ENCODE measurements at regions not wholly inside any gene's neighbourhood (a gene's known extent, or its start where the extent isn't known, plus 50 kb on each side); places are given as distances from the start of the nearest gene placed in this dataset.
"Not testable (repeated sequence)": the region's sequence is repeated elsewhere in the genome, so short reads cannot be mapped to it uniquely, and the experiment has no call there.

- no peak for DNase-seq (ENCODE audit: low read depth)
Observed at GRCh38 chr13:43946281-43946680, 66.6 kb downstream of the LACC1 start.

GRCh38 chr13:43947897-43948458, 68.3 kb downstream of the LACC1 start:
- DNase-seq (ENCODE audit: low read depth): no peak

GRCh38 chr13:43953370-43953769, 73.7 kb downstream of the LACC1 start:
- no peak for DNase-seq (ENCODE audit: low read depth)

GRCh38 chr13:43956975-43957374, 77.3 kb downstream of the LACC1 start:
- not testable (repeated sequence) for DNase-seq (ENCODE audit: low read depth)

- no peak for DNase-seq (ENCODE audit: low read depth)
Observed at GRCh38 chr13:43959291-43959690, 79.6 kb downstream of the LACC1 start.

- DNase-seq (ENCODE audit: low read depth): no peak
Observed at GRCh38 chr13:43961909-43962308, 82.2 kb downstream of the LACC1 start.

- no peak for DNase-seq (ENCODE audit: low read depth)
Observed at GRCh38 chr13:43963726-43964125, 84.0 kb downstream of the LACC1 start.

GRCh38 chr13:43964698-43965458, 85.2 kb downstream of the LACC1 start:
- DNase-seq (ENCODE audit: low read depth): no peak

- no peak for DNase-seq (ENCODE audit: low read depth)
Observed at GRCh38 chr13:43965459-43965845, 85.7 kb downstream of the LACC1 start.

GRCh38 chr13:43968251-43968942, 88.7 kb downstream of the LACC1 start:
- DNase-seq (ENCODE audit: low read depth): not testable (repeated sequence)

GRCh38 chr13:43968943-43969690, 89.4 kb downstream of the LACC1 start:
- DNase-seq (ENCODE audit: low read depth): not testable (repeated sequence)

- not testable (repeated sequence) for DNase-seq (ENCODE audit: low read depth)
Observed at GRCh38 chr13:43969919-43970318, 90.2 kb downstream of the LACC1 start.

- DNase-seq (ENCODE audit: low read depth): not testable (repeated sequence)
Observed at GRCh38 chr13:43970520-43971242, 91.0 kb downstream of the LACC1 start.

GRCh38 chr13:43971324-43971723, 91.6 kb downstream of the LACC1 start:
- not testable (repeated sequence) for DNase-seq (ENCODE audit: low read depth)

- DNase-seq (ENCODE audit: low read depth): peak; percentile 78
Observed at GRCh38 chr13:43977911-43978310, 98.2 kb downstream of the LACC1 start.

GRCh38 chr13:43978688-43979087, 99.0 kb downstream of the LACC1 start:
- DNase-seq (ENCODE audit: low read depth): no peak

- DNase-seq (ENCODE audit: low read depth): no peak
Observed at GRCh38 chr13:43979492-43979891, 99.8 kb downstream of the LACC1 start.

GRCh38 chr13:43980587-43980986, 100.9 kb downstream of the LACC1 start:
- DNase-seq (ENCODE audit: low read depth): no peak

- DNase-seq (ENCODE audit: low read depth): no peak
Observed at GRCh38 chr13:43981091-43981490, 101.4 kb downstream of the LACC1 start.

- DNase-seq (ENCODE audit: low read depth): no peak
Observed at GRCh38 chr13:43981512-43982301, 102.0 kb downstream of the LACC1 start.

- no peak for DNase-seq (ENCODE audit: low read depth)
Observed at GRCh38 chr13:43983373-43983772, 103.7 kb downstream of the LACC1 start.

All from fibroblast of gingiva (primary cell).